ENCODE measurements at regions not wholly inside any gene's neighbourhood (a gene's known extent, or its start where the extent isn't known, plus 50 kb on each side); places are given as distances from the start of the nearest gene placed in this dataset.

- no peak for DNase-seq
These were observed 56.6 kb upstream of the PDE1C start for GRCh38 chr7:32126843-32127242.
